HG03565 (cell line): ENCODE measurements at regions not wholly inside any gene's neighbourhood (a gene's known extent, or its start where the extent isn't known, plus 50 kb on each side); places are given as distances from the start of the nearest gene placed in this dataset.

Experiments used
- ATAC-seq: cut with Tn5 transposase; IDR thresholded peaks from one replicate; pipeline ENCODE4 v1.9.1; 2021; ENCODE audit warnings: mild to moderate bottlenecking, moderate library complexity; ENCODE audit not compliant: unreplicated experiment

DNA sequence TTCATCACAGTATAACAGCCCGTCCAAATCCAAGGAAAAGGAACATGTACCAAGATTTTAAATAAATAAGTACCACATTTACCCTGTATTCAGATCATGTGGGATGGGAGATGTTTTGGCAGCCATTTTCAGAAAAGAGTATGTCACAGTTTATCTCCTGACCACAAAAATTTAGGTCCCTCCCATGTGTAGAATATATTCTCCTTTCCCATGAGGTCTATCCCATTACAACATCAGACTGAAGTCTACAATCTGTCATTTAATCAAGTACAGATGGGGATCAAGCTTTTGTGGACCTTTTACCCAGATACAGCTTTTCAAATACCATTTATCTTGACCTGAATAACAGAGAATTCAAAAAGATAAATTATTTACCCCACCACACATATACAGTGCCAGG, 444.5 kb downstream of the PLOD2 start:
- ATAC-seq: no peak

DNA sequence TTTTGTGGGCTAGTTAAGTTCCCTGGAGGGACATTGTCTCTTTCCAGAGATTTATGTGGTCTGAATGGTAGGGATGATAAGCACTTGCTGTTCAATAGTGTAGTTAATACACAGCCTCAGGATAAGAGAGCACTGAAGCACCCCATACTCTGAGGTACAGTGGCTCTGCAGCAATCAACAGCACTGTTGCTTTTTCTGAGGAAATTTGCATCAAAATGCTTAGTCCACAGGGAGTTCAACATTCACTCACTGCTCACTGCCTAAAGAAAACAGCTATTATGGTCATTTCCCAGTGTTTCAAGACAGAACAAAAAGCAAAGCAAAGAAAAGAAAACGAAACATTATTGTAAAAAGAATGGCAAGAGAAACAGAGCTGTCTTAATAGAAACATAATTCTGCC, 441.9 kb downstream of the PLOD2 start:
- no peak for ATAC-seq

DNA sequence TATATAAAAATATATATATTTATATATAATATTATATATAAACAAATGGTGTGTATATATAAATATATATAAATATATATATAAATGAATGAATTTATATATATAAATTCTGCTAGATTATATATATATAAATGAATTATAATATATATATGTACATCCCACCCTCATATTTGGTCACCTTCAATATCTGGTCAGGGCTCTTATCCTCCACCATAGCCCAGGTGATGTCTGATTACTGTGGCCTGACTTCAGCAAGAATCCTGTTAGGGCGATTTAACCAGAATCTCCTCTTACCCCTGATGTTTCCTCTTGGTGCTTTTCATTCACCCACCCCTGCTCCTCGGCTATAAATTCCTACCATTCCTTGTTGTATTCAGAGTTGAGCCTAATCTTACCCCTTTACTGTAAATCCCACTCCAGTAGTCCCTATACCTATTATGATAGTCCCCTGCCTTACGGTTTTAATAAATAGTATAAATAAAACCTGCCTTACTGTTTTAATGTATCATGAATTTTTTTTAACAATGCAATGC, 439.6 kb downstream of the PLOD2 start:
- no peak for ATAC-seq

DNA sequence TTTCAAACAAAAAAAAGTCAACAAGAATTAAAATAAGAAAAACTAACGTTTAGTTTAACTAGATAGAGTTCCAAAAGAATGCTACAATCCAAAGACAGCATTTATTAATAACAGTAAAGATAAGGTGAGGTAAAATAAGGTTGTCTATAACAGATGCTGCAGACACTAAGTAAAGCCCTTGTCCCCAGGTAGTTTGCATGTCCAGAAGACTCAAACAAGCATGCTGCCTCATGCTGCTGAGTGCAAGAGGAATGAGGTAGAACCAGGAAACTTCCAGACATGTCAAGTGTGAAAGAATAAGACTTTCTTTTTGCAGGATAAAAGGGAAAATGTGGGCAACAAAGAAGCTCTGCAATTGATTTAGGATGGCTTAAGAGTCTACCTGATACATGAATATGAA, 439.2 kb downstream of the PLOD2 start:
- ATAC-seq: no peak

DNA sequence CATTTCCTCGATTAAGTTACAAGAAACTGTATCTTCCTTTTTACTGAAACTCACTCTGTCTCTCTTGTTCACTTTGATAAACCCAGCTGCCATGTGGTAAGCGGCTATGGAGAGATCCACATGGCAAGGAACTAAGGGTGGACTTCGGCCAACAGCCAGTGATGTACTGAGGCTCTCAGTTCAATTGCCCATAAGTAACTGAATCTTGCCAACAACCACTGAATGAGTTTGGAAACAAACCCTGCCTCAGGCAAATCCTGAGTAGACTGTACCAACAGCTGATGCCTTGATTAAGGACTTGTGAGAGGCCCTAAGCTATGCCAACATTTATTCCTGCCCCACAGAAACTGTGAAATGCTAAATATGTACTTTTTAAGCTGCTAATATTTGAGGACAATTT, 433.5 kb downstream of the PLOD2 start:
- no peak for ATAC-seq

DNA sequence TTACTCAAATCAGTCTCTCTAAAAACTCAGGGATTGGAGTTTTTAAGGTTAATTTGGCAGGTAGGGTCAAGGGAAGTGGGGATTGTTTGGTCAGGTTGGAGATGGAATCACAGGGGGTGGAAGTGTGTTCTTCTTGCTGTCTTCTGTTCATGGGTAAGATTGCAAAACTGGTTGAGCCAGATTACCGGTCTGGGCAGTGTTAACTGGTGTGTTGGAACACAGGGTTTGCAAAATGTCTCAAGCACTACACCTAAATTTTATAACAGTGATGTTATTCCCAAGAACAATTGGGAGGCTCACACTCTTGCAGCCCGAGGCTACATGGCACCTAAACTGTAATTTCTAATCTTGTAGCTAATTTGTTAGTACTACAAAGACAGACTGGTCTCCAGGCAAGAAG, 425.4 kb downstream of the PLOD2 start:
- no peak for ATAC-seq

DNA sequence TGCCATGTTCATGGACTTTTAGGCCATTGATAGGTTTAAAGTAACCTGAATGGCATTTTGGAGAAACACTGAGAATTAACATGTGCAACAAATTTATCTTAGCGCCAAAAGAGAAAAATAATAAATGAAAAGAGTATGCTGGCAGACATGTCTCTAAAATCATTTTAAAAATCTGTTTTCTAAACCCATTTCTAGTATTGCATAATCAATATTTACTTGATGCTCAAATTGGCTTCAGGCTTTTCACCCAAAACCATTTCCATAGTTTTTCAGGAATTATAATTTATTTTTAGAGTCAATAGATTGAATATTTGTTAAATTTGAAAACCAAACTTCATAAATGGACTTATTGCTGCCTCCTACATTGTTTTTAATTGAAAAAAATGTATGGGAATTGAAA, 423.0 kb downstream of the PLOD2 start:
- ATAC-seq: no peak

DNA sequence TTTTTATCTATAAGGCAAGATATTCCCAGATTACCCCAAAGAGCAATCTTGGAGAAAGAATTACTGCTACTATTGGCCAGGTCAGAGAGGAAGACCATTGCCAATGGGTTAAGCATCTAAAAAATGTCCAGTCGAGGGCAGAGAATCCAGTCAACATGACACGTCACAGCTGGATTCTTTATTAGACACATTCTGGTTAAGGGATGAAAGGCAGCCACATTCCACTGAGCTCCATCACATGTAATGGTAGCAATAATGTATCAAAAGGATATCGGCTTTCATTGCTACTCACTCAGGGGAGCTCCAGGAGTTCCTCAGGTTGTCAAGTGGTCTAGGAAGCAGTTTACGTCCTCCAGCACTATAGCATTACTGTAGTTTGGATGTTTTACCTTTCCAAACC, 421.1 kb downstream of the PLOD2 start:
- no peak for ATAC-seq

DNA sequence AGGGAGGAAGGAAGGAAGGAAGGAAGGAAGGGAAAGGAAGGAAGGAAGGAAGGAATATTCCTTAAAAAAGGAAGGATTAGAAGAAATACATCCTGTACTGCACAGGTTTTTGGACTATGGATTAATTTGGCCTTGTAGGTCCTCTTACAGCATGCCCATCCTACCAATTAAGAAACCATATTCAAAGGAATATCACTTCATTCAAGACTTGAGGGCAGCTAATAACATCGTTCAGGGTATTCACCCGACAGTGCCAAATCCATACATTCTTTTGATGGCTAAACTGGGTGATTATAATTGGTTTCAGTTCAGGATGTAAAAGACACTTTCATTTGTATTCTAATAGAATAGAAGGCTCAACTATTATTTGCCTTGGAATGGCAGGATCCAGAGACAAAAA, 410.3 kb downstream of the PLOD2 start:
- ATAC-seq: no peak

DNA sequence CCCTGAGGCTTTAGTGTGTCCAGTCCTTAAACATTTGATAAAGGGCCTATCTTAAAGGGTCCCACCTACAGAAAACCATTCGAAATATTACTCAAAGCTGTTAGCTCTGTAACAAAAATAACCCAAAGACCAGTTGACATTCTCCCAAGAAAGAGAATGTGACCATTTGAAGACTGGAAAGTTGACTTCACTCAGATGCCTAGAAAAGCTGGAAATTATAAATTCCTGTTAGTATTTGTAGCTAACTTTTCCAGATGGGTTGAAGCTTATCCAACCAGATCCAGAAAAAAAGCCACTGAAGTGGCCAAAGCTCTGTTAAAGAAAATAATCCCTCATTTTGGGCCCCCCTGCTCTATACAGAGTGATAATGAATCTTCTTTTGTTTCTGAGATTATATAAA, 408.4 kb downstream of the PLOD2 start:
- ATAC-seq: no peak

DNA sequence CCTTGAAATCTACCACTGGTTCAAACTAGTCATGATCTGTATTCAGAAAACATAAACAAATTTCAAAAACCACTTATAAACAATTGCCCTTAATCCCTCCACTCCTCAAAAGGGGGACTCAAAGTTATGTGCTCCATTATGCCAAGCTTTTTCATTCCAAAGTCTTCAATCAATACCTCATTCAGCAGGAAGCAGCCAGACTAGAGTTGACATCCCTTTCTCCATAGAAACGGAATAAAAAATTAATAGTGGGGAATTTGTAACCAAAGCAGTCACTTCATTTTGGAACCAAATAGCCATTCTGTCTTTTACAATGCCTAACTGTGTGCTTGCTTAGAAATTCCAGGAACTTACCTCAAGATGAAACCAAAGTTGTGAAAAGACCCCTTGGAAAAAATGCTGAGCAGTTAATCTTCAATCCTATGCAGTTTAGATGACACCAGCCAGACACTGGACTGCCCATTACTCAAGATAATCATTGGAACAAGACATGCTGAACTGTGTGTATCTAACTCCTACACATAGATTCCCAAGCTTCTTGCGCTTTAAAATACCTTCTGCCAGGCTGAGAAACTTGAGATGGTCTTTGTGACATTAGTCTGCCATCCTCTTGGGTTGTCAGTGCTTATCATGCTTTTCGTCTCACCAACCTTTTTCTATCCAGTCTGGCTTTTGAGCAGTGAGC, 406.2 kb downstream of the PLOD2 start:
- ATAC-seq: no peak

DNA sequence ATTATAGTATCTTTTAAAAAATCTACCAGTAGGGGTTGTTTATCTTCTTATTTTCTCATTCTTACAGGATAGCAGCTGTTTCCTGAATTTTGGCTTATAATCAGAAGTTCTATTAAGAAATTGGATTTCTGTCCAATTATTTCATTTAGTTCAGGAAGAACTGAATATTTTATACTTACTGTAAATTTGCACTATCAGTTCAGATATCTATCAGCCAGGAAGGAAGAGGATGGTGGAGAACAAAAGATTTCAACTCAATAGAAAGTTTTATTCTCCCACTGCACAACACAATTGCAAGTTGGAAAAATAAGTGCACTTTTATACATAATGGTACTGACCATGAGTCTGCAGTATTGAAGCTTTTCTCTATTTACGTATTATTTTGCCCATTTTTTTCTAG, 400.9 kb downstream of the PLOD2 start:
- ATAC-seq: no peak

DNA sequence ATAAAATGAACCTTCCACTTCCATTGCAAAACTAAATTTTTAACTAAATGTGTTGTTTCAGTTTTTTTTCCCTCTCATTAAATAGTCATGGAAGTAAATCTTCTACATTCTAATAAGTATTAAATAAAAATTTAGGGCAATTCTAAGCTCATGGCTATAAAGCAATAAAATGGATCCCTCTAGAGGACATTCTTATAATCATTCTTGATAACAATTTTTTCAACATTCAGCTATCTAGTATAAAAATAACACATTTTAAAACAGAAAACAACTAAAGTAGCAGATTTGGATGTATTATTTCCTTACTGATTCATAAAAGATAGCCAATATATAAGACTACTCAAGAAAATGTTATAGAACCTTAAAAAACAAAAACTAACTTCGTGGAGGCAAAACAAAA, 393.1 kb downstream of the PLOD2 start:
- no peak for ATAC-seq

DNA sequence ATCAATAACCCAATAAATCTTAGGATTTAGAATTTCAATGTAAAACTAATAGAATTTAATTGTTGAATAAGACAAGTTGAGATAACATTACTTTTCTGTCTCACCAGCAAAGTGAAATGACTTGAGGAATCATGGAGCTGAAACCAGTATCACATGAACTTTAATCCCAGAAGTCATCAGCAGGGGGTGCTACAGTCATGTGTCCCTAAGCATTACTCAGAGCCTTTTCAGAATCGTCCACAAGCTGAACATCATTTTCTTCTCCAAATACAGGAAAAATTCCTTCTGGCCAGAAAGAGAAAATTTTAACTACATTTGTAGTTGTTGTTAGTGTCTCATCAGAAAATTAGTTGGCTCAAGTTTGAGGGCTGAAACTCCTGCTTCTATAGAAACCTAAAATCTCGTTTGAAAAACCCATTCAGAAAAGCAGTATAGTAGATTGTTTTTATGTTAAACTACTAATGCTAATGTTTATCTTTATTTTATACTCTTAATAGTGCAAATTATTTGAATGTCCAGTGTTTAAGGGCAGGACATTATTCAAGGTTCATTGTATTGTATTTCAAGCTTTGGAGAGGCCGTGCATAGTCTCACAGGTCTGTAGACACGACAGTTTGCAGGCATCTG, 384.1 kb downstream of the PLOD2 start:
- peak; percentile 65 for ATAC-seq

DNA sequence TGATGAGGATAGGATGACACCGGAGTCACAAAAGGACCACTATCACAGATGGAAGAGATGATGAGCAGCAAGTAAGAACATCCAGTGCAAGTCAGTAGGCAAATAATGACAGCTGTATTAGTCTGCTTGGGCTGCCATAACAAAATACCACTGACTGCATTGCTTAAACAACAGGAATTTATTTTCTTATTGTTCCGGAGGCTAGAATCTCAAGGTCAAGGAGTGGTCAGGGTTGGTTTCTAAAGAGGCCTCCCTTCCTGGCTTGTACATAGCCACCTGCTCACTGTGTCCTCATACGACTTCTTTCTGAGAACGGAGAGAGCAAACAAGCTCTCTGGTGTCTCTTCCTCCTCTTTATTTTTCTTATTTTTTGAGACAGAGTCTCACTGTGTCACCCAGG, 380.7 kb downstream of the PLOD2 start:
- ATAC-seq: no peak

DNA sequence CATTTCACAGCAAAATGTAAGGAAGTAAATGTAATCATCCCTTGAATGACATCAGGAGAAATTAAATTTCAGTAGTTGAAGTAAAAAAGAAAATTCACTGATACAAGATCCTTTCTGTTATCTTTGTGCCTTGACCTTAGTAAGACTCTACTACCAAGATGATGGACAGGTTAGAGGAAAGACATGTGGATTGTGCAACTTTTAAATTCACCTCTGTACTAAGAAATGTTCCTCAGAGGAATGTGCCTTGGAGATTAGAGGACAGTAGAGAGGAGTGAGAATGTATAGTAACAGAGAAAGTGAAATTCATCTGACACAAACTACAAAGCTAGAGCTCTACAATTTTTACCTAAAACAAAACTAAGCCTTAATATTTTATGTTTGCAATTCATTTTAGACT, 375.3 kb downstream of the PLOD2 start:
- no peak for ATAC-seq

DNA sequence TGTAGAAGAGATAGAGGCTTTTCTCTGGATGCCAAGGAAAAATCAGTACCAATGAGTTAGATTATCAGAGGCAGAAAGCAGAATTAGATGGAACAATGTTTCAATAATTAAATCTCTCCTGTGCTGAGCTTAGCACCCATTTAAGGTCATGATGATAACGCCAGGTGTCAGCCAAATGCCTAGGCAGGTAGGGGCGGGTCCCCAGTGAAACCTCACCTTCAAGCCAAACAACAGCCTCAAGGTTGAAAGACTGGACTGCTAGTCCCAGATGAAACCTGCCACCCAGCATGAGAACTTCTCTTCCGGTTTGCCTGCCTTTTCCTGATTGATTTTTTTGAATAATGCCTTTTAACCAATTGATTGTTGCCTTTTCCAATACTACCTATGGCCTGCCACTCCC, 363.0 kb downstream of the PLOD2 start:
- no peak for ATAC-seq

DNA sequence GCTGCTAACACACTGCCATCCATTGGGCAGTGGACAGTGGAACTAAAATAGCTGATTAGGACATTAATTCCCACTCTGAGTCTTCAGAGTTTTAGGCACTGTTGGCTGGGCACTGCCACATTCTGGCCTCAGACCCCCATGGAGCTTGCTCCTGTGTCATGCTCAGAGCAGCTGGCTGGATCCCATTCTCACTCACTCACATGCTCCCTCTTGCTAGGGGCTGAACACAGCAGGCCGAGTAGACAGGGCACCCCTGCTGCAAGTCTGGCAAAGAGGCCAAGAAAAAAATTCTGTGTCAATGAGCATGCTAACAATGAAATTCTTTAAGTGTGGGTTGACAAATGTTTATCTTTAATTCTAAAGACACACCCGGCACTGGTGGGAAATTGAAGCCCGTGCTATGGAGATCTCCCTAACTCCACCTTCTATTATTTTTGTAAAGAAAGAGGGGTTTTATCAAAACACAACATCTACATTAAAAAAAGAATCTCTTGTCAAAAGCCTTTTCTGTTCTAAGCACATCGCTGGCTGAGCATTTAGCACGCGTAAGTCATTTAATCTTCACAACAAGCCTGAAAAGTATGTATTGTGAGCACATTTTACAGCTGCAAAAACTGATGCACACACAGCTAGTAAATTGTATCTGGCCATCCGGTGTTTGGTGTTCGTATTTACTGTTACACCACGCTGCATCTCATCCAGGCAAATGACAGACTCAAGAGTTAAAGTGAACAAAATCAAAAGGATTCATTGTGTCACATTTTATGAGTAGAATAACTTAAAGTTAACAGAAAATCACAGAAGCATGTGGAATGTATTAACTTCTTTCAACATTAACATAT, 362.1 kb downstream of the PLOD2 start:
- no peak for ATAC-seq

DNA sequence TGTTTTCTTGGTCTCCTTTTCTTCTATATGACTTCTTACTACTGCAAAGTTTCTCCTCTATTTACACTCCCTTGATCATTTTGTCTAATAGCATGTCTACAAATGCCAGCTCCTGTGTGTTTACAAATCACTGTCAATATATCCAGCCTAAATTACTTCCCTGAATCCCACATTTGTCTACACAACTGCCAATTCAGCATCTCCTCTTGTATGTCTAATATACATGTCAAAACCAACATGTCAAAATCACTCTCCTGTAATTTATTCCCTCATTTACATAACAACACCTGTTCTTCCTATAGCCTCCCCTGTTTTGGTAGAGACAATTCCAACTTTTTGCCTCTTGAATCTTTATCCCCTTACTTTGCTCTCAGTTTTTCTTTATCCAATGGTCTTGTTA, 359.3 kb downstream of the PLOD2 start:
- ATAC-seq: no peak

DNA sequence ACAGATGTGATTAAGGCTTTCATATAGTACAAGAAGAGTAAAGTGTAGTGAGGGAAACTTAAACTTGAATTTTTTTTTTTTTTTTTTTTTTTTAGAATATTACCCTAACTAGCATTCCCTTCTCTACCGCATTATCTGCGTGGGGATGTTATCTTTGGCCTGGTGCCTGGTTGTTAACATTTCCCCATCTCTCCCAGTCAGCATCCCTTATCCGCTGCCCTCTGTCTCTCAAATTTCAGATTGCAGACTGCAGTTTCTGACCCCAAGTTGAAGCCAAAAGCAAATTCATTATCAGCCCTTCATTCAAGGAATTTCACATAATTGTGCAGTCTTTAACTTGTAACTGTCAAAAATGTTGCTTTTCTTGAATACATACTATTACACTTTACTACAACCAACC, 353.0 kb downstream of the PLOD2 start:
- ATAC-seq: no peak

DNA sequence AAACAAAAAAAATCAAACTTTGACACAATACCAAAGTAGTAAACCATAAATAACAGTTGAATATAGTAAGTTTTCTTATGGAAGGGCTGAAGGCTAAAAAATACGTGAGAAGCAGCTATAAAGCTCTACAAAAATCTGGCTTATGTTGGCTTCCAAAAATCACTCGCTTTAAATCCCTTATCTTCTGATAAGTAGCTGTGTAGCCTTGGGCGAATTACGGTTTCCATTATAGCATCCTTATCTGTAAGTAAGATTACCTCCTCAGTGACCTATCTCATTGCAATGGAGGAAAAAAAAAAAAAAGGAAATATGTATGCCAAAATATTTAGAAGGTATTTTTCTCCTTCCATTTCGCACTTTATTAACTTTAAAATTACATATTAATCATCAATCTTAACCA, 348.6 kb downstream of the PLOD2 start:
- no peak for ATAC-seq
